ENCODE measurements at regions not wholly inside any gene's neighbourhood (a gene's known extent, or its start where the extent isn't known, plus 50 kb on each side); places are given as distances from the start of the nearest gene placed in this dataset.
A peak's percentile ranks its signal among the peaks of the same experiment; 100 is the strongest.

DNA sequence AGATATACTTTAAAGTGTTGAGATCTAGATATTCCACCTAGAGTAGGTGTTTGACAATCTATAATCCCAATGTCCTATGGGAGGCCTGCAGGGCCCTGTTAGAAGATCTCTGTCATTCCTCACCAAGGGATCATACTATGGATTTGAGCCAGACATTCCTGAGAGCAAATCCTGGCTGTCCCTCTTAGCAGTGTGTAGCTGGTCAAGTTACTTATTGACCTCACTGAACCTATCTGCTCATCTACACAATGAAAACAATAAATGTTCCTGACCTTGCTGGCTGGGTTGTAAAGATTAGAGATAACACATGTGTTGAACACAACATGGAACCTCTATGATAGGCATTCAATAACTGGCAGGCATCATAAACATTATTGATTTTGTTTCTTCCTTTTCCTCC lies 265.6 kb upstream of the ATP11B start:
- DNase-seq = no peak

DNA sequence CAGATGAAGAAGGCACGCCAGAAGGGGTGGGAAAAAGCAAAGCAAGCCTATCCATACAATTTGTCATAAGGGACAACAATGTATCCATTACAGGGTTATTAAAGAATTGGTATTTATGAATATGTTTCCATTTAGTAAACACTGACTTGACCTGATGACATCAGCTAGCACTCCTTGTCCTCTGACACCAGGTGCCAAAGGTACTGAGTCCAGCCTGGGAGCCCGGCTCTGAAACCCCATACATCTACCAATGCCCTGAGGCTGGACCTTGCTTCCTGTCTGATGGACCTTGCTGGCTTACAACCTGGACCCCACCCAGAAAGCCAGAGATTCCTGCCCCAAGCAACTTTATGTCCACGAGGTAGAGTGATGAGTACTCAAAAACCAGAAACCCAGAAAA lies 263.0 kb upstream of the ATP11B start:
- DNase-seq = no peak

DNA sequence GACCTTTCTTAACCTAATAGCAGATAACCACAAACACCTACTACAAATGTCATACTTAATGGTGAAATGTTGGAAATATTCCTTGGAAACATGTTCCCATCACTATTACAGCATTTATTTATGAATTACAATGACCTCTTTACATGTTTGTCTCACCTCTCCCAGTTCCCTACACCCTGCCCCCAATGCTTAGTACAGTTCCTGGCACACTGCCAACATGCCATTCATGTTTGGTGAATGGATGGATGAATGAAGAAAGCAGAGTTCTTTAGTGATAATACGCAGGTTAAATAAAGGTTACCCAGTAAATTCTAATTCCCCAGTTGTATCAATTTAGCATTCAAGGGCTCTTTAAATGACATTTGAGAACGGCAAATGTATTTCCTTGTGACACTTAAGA lies 259.9 kb upstream of the ATP11B start:
- no peak for DNase-seq

DNA sequence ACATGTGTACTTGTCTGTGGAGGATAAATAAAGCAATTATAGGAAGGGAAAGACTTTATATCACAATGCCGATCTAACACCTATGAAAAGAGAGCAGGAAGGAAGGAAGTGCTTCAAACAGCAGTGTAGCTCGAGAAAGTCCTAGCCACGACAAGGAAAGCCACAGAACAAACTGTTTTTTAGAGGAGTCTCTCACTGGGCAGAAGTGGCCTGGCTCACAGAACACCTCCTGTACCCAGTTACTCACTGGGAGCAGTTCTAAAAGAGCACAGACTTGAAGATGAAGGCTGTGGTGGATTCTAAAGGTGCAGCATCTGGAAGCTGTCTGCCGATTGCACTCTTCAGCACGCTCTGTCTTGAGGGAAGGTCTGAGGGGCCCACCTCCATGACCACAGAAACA lies 248.8 kb upstream of the ATP11B start:
- no peak for DNase-seq

DNA sequence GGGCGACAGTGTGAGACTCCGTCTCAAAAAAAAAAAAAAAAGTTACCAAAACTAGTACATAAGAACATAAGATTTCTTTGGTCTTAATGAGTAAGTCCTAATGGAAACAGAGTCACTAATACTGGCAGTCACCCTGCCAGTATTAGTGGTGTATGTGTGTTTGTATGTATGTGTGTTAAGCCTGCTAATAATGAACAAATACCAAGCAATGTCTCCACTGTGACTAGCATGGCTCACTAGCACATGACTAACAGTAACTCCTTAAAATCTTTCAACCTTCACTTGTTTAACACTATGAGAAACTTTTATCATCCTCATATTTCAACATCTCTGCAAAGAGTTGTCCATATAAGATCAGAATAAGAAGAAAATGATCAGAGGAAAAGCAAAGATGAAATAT lies 231.0 kb upstream of the ATP11B start:
- no peak for DNase-seq

DNA sequence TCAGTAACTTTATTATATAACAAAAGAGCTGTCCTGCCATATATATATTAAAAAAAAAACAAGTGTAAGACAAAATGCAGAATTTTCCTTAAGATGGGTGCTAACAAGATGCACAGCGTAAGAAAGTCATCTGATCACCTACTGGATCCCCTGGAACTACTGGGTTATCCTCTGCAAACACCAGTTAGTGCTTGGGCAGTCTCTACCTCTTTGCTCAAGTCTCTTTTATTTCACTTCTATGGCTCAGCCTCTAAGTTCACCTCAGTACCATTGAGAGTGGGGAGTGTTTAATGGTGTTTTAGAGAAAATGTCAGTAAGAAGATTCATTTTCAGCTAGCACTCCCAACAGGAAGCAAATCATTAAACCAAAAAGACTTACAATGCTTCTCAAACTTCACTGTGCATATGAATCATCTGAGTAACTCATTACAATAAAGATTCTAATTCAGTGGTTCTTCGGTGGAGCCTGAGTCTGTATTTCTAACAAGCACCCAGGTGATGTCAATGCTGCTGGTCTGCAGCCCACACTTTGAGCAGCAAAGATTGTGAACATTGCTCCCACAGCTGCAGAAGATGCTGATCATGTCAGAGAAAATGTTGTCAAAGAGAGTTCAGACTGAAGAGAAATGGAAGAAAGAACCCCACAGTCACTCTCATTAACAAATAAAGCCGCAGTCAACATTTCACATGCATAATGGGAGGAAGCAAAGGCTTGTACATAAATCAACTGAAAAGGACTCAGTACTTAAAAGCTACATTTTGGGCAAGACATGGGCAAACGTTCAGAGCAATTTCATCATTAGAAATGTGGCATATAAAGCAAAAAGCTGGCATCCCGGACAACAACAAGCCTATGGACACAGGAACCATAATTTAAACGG lies 227.1 kb upstream of the ATP11B start:
- DNase-seq = no peak

DNA sequence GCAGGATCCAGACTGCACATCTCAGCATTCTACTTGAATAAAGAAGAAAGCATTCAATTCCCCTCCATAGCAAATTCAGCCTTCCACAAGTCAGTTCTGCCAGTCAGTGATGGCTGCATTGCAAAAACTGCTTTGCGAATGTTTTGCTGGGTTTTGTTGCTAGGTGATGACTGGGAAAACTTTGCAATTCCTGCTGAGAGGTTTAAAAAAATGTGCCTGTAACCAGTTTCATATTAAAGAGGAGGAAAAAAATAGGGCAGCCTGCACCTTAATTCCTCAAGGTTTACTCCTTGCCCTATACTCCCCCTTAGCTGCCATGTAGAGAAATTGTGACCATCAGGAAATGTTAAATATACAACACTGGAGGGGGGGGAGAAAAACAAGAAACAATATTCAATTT lies 225.6 kb upstream of the ATP11B start:
- DNase-seq = no peak

DNA sequence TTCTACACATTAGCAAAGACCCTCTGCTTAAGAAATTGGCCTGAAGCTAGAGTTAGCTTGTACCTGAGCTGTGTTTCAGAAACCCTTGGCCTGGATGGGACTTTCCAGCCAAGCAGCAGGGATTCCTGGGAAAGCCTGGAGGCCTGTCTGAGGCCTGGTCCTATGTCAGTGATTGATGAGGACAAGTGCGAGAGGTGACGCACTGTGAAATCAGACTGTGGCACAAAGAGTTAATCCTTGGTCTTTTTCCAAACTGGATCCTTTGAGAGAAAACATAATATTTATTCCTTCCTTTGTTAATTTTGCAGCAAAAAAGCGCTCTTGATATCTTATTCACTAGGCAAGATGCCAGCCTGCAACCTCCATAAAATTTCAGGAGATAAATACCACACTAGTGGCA lies 225.0 kb upstream of the ATP11B start:
- DNase-seq = no peak

DNA sequence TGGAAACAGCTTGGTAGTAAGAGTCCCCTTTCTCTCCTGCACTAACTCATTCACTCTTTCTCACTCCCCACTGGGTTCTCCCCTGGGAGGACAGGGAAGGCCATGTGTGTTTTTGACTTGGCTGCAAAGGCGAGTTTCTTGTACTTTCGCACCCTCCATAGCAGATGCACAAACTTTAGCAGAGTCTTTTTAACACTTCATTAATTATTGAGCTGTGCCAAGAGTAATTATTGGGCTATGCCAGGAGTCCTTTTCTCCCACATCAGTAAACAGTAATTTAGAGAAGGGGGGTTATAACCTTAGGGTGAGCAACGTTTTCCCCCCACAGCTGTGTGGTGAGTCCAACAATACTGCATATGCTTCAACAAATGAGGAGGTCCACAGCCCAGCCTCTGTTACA lies 224.4 kb upstream of the ATP11B start:
- DNase-seq = no peak

DNA sequence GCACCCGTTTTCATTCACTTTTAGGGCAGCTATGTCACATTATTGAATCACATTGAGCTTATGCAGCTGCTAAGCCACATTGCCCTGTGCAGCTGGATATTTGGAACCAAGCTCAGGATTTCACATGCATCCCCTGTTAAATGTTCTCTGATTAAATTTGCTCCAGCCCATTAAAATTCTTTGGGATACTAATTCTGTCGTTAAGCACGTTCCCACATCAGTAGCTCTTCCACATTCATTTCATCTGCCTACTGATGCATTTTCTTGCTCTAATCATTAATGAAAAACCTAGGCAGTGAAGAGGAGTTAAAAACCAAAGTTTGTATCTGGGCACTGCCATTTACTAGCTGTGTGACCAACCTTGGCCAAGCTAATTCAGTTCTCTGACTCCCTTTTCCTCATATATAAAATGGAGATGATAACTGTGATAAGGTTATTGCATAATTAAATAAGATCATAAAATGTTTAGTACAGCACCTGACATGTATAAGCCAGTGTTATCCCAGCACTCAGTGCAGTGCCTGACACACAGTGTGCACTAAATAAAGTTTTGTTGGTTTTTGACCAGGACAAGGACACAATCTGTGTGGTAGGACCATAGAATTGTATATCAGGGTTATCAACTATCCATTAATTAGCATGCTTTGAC lies 222.2 kb upstream of the ATP11B start:
- no peak for DNase-seq

DNA sequence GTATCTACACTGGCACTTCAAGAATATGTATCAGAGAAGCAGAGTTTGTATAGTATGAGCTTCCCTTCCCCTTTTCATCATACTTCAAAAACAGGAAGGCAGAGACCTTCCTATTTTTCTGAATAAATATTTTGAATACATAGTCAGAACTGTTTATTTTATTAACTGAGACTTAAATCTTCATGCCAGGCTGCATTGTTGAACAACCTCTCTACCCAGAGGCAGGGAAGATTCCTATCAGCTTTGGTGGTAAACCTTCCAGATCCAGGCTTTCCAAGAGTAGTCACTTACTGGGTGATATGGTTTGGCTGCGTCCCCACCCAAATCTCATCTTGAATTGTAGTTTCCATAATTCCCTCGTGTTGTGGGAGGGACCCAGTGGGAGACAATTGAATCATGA lies 217.4 kb upstream of the ATP11B start:
- DNase-seq = no peak

DNA sequence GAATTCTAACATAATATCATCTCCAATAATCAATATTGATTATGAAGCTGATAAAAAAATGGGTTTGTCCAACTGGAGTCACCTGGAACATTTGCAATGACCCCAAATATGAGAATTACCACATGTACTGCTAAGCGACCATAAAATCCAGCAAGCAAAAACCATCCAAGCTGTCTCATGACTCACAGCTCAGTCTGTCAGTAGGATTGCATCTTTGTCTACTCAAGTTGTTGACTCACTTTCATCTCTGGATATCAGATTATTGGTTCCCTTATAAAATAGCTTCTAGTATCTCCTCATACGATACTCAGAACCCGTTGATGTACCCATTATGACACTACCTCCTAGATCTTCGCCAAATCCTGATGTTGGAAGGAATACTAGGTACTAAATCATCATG lies 209.8 kb upstream of the ATP11B start:
- DNase-seq = no peak

DNA sequence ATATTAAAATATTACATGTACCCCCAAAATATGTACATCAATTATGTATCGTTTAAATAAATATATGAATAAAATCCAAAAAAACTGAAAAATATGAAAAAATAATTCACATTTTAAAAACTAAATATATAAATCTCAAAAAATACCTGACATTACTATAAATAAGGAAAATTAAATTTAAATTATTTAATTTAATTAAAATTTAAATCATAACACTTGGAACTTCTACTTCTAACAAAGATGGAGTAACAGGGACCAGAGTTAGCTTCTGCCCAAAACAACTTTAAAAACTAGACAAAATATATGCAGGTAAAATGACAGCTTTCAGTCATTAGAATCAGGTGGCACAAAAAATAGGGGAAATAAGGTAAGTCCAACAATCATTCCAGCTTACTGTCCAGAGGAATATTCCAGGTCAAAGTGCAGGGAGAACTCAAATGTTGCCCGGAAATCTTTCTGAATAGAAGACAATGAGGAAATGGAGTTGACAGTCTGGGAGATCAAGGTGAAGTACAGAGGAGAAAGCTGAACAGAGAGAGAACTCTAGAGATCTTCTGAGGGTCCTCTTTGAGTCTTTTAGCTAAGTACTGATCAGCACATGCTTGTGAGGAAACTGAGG lies 207.7 kb upstream of the ATP11B start:
- DNase-seq = no peak

DNA sequence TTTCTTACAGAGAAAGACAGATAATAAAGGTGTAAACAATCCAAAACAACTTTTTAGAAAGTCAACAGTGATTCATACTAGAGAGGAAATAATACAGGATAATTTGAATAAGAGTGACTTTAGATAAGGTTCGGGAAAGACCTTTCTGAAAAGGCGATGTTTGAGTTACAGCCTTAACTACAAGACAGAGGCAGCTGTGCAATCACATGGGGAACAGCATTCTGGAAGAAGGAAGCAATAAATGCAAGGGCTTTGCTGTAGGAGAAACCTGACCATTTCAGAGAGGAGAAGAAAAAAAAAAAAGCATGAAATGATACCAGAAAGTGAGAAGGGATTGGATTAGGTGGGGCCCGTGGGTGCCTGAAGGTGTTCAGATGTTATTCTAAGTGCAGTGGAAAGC lies 200.6 kb upstream of the ATP11B start:
- DNase-seq = no peak

DNA sequence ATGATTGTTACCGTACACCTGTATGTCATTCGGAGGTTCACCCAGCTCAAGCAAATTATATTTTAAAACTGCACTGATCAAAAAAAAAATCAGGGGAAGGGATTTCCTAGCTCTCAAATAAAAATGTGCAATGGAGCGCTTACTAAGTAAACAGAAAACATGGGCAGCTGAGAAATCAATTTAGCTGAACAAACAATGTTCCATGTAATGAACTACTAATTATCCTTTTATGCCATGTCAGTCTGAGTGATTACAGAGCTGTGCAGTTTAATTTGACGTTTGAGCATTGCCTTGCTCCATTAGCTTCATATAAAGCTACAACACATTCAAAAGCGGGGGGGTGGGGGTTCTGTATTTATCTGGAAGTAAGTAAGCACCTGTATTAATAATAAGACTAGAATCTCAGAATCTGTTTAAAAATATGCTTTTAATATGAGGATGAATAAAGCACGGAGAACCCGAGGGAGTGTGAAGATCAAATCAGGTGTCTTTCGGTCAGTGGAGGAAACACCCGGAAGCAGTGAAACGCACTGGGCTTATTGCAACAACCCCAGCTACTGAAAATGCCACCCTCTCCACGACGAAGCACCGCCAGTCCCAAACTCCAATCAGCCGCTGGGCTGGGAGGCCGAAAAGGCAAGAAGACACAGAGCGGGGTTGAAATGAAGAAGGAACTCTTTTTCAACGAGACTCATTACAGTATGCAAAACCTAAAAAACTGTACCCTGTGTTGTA lies 196.5 kb upstream of the ATP11B start:
- peak; percentile 50 to 54 for DNase-seq

DNA sequence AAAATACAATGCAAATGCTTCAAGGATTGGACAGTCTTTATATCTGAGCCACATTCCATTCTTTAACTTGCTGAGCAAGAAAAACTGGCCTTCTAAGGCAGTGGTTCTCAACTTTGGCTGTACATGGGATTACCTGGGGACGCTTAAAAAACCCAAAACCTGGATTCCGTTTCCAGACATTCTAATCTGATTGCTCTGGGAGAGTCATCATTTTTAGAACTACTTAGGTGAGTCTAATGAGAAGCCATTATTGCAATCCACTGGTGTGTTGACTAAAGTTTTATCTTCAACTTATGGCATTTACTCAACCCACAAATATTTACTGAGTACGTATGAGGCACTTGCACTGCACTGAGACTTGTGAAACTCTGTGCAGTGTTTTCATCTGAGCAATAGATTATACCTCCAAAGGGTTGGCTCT lies 195.7 kb upstream of the ATP11B start:
- DNase-seq = no peak

DNA sequence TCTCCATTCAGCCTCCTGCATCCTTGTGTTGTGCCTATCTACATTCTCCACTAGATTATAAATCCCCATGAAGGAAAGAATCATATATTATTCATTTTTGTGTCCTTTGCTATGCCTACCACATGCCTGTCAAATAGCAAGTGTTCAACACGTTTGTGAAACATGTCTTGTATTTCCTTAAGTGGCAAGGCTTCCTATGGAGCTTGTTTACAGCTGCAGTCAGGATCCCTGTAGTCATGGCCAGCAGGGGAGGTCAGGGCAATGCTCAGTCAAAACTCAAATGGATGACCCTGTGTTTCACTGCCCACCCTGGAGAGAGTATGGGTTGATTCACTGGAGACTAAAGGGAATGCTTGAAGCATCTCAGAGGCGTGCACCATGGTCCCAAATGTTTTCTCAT lies 191.7 kb upstream of the ATP11B start:
- no peak for DNase-seq

DNA sequence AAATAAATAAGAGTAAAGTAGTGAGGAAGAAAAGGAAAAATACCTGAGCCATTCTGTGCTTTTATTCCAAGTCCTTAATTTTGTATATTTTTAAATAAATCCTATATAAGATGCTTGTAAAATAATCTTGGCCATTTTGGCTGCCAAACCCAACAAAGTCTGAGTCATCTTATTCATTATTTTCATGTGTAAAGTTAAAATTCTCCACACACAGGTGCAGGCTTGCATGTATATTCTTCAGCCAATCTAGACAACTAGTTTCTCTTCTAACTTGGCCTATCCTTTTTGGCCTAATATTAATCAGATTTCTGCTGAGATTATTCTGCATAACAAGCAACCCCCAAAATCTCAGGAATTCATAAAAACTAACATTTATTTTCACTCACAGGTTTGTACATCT lies 189.8 kb upstream of the ATP11B start:
- no peak for DNase-seq

DNA sequence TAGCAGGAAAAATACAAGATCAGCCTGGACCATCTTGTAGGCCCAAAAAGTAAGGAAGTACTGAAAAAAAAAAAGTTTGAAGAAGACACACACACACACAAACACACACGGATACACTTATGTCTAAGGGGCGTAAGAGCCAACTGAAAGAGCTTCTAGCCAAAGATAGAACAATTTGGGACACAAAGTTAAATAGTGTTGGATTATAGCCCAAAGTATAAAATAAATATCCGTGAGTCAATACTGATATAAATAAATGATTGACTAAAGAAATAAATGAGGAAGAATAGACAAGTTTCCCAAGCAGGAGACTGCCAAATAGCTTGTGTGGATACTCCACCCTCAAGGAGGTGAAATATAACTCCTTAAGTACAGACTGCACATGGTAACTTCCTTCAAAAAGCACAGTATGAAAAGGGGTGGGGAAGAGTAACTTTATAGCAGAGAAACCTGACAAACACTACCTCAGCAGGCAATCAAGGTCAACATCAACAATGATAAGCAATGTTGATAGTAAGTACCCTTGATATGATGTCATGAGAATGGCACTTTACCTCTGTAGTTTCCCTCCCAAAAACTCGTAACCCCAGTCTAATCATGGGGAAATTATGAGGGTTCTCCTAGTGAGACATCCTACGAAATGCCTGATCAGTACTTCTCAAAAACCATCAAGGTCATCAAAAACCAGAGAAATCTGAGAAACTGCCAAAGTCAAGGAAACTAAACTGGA lies 187.3 kb upstream of the ATP11B start:
- no peak for DNase-seq

DNA sequence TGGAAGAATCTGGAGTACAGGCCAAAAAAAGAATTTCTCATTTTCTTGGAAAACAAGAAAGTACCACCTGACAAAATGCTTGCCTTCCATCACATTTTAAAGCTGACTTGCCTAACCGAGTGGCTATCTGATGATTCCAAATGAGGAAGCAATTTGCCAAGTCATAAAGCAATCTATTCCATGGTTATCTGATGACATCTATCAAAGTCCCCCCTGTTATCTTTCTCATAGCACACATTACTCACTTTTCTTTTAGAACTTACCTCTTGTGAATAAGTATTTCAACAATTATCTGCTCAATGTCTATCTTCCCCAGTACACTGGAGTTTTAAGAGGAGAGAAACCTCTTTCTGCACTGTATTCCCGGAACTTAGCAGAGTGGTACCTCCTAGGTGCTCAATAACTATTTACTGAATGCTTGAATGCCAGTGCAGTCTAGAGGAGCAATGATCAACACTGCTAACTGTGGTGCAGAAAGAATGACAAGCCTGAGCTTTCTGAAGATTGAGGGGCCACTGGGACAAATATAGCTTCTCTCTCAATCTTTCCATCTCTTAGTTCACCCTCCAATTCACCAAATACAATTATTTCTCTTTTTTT lies 186.3 kb upstream of the ATP11B start:
- no peak for DNase-seq

DNA sequence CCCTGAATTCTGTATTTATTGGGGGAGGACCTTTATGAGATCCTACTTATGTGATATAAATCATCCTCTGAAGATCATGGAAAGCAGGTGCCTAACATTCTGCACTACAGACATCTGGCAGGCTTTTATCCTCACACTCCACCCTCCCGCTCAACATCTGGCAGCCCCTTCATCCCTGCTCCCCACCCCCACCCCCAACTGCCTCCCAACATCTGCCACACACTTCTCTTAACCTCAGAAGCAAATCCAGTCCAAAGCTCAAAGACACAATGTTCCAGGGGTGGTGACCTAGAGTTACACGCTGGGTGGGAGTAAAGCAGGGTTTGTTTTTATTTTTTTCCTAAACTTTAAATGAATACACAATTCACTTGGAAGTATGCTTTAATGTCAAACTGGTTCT lies 184.5 kb upstream of the ATP11B start:
- DNase-seq = no peak

DNA sequence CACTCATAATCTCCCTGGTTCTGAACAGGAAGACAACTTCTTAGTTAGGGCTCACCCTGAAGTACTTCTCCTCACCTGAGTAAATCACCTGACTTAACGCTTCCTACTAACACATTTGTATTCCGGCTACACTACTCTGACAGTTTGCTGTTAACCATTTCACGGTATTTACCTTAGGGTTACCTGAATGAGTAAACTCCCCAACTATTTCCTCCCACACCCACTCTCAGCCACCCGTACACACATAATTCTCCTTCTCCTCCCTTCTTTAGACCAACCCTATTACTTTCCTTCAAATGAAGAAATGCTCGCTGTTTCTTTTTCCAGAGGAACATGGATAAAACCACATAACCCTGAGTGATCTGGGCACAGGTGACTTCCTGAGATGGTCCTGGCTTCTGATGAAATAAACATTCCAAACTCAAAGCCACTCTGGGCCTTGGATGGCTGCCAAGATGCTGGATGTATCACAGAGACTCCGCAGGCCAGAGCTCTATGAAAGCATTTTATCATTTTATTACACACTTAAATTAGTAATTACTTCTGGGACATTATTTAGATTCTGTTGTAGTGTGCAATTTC lies 183.6 kb upstream of the ATP11B start:
- DNase-seq = no peak
